ENCODE measurements at regions not wholly inside any gene's neighbourhood (a gene's known extent, or its start where the extent isn't known, plus 50 kb on each side); places are given as distances from the start of the nearest gene placed in this dataset.

GRCh38 chr5:77569409-77569808, 69.1 kb downstream of the OTP start:
- TF ChIP-seq MXI1 (IDR thresholded peaks at IDR 0.05; ENCODE audit: borderline replicate concordance, low read depth, low read length) (no peak), CTCF (conservative IDR thresholded peaks at IDR 0.05; ENCODE audit: low read depth, low read length) (no peak), POLR2A (IDR thresholded peaks at IDR 0.05; ENCODE audit: low read depth, low read length) (no peak), CHD1 (IDR thresholded peaks at IDR 0.05; ENCODE audit: low read depth, low read length) (no peak), RCOR1 (IDR thresholded peaks at IDR 0.05; ENCODE audit: insufficient replicate concordance, low read length) (no peak), CEBPB (IDR thresholded peaks at IDR 0.05; ENCODE audit: low read depth, low read length) (peak; percentile 80)
- TF ChIP-seq, protein P1, sequence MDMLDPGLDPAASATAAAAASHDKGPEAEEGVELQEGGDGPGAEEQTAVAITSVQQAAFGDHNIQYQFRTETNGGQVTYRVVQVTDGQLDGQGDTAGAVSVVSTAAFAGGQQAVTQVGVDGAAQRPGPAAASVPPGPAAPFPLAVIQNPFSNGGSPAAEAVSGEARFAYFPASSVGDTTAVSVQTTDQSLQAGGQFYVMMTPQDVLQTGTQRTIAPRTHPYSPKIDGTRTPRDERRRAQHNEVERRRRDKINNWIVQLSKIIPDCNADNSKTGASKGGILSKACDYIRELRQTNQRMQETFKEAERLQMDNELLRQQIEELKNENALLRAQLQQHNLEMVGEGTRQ (IDR thresholded peaks at IDR 0.05; ENCODE audit: low read depth, low read length) = no peak

Measured in IMR-90 (cell line).